SK-N-MC (cell line): ENCODE measurements at regions not wholly inside any gene's neighbourhood (a gene's known extent, or its start where the extent isn't known, plus 50 kb on each side); places are given as distances from the start of the nearest gene placed in this dataset.

Source experiments
- DNase-seq: peaks from one replicate; pipeline ENCODE4 v3.0.0-alpha.2; 2011; ENCODE audit warnings: low read depth, low spot score
- H3K27ac ChIP-seq: fragments of 200-600 bp; sonication (generic); 2 replicates; pipeline ENCODE4 v1.5.1; 2016; ENCODE audit warnings: mixed run types
- H3K36me3 ChIP-seq: fragments of 200-600 bp; sonication (generic); 2 replicates; pipeline ENCODE4 v1.6.1; 2017; ENCODE audit warnings: antibody characterized with exemption, low read length, mixed read lengths; ENCODE audit not compliant: insufficient read depth
- H3K4me3 ChIP-seq: fragments of 200-600 bp; sonication (generic); 2 replicates; pipeline ENCODE4 v1.5.1; 2016
- H3K9ac ChIP-seq: fragments of 200-600 bp; sonication (generic); 2 replicates; pipeline ENCODE4 v1.8.0; 2017; ENCODE audit warnings: mixed run types, mixed read lengths; ENCODE audit not compliant: insufficient read length
- H3K9me3 ChIP-seq: fragments of 200-600 bp; sonication (generic); 2 replicates; pipeline ENCODE4 v1.6.1; 2017; ENCODE audit warnings: low read depth, mild to moderate bottlenecking, antibody characterized with exemption, low read length, moderate library complexity, mixed read lengths
- EZH2 ChIP-seq: fragments of 200-600 bp; sonication (generic); IDR thresholded peaks from one replicate; pipeline ENCODE4 v1.6.1; 2017; ENCODE audit warnings: antibody characterized with exemption
- FOXP2 ChIP-seq: optimal IDR thresholded peaks from 2 replicates; pipeline ENCODE3; 2011; ENCODE audit warnings: mild to moderate bottlenecking, moderate library complexity; ENCODE audit not compliant: insufficient read depth; ENCODE audit errors: extremely low read length, control extremely low read depth
- POLR2AphosphoS5 ChIP-seq: IDR thresholded peaks from 2 replicates; pipeline ENCODE4 v1.6.1; 2012; ENCODE audit warnings: mild to moderate bottlenecking, low read depth, low read length, borderline replicate concordance

DNA sequence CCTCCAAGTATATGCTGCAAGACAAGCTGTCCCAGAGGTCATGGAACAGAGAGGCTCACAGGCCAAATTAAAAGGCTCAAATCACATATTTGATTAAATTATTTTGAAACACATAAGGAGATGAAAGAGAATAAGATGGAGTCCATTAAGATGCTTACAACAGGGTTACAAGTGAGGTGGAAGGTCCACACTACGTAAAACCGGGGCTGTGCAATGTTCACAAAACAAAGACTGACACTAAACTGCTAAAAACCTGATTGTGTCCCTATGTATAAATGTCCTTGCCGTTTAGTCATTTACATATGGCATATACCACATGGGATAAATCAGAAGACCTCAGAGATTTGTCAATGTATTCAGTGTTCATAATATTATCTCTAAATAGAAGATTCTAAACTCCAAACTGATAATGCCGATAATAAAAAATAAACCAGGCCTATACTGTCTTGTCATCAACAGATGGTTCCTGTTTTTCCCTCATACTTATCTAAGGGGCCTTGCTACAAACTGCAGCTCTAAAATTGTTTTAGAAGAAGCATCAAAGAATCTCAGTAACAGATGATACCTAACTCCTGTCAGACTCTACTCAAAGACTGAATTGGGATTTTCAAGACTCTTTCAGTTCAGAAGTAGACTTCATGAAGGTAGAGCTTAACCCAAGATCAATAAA is 51.8 kb upstream of the RIPOR2 start:
- H3K27ac ChIP-seq = no peak overlapping the region
- no peaks in the 10 kb centered on the region for H3K36me3 ChIP-seq
- no peaks in the 10 kb centered on the region; the same call in 1 of the 2 replicates for H3K9me3 ChIP-seq
- no peak for DNase-seq
- no peak overlapping the region for H3K4me3 ChIP-seq
- TF ChIP-seq POLR2AphosphoS5 (no peak), EZH2 (no peak), FOXP2 (no peak)
- no peak overlapping the region for H3K9ac ChIP-seq

DNA sequence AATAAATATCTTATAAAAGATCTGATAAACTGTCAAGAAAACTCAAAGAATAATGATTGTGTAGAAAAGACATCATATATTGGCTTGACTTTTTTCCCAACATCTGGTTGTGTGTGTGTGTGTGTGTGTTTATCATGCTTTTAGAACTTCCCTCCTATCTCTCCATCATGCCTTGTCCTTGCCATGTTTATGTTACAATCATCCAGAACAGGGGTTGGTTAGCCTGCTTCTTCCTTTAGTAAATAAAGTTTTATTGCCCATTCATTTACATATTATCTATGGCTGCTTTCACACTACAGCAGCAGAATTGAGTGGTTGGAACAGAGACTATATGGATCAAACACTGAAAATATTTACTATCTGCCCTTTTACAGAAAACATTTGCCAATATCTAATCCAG is 52.8 kb upstream of the RIPOR2 start:
- H3K36me3 ChIP-seq = no peaks in the 10 kb centered on the region
- no peak for TF ChIP-seq POLR2AphosphoS5
- no peak for TF ChIP-seq FOXP2
- TF ChIP-seq EZH2 = no peak

DNA sequence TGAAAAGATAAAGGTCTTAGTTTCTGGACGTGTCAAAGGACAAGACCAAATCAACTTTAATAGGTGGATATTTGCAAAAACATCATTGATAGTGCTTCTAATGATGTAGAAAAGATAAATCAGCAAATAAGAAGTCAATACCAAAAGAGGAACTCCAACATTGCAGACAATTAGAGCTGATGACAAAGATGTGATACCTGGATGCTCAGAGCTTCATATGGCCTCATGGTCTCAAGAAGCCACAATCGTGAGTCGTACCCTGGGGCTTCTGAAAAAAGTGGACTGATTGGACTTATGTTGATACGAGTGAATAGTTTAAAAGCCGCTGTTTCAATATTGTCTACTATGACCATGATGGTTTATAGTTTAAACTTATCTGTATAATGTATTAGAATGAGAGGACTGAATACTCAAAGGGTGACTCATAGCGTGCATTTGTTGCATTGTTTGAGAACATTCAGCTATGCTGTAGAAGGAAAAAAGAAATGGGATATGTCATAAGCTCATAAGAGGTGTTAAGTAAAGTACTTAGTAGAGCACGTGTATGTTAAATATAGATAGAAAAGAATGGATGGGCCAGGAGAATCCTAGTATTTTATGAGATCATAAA is 54.6 kb upstream of the RIPOR2 start:
- Histone ChIP-seq H3K4me3 (no peak overlapping the region), H3K27ac (no peak overlapping the region), H3K9me3 (no peaks in the 10 kb centered on the region; the same call in 1 of the 2 replicates), H3K36me3 (no peaks in the 10 kb centered on the region), H3K9ac (no peak overlapping the region)
- TF ChIP-seq EZH2 = no peak
- TF ChIP-seq FOXP2 = no peak
- no peak for TF ChIP-seq POLR2AphosphoS5
- DNase-seq = no peak

More for the DNA sequence above, 52.8 kb upstream of the RIPOR2 start:
- no peak overlapping the region for H3K4me3 ChIP-seq
- H3K9me3 ChIP-seq = no peaks in the 10 kb centered on the region; the same call in 1 of the 2 replicates
- no peak overlapping the region for H3K9ac ChIP-seq
- no peak for DNase-seq
- H3K27ac ChIP-seq = no peak overlapping the region

DNA sequence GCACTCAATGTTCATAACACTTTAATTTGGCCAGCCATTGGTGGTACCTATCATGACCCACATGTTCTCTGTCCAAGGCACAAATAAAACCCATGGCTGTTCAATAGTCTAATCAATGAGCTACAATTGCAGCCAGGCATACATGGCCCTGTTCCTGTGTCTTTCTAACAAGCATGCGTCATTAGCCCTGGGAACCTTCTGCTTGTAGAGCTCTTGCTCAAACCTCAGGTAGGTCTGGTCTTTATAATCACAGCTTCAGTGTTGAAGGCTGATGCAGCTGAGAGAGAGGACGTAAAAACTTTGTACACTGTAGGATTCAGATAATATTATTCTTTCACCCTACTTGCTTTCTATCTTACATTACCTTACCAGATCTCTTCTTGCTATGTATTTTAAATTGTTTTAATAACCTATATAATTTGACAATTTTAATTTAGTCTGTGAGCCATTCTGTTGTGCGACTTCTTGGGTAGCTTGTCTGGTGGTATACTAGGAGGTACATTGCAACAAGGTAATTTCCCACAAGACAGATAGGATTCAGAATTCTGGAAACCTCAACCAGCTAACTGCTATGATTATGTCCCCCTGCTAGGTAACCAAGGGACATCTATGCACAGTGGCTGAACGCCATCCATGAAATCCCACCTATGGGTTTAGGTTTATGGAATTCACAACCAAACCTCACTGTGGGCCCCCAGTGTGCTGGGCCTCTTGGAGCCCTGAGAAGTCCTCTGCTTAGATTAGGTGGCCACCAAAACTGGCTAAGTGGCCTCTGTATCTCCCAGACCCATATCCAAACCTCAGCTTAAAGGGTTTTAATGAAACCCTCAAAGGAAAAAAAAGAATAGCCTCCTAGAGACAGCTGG is 55.4 kb upstream of the RIPOR2 start:
- H3K36me3 ChIP-seq = no peaks in the 10 kb centered on the region
- TF ChIP-seq EZH2 = no peak
- TF ChIP-seq POLR2AphosphoS5 = no peak
- no peak for TF ChIP-seq FOXP2
- DNase-seq = no peak
- no peak overlapping the region for H3K4me3 ChIP-seq
- no peak overlapping the region for H3K27ac ChIP-seq
- H3K9me3 ChIP-seq = no peaks in the 10 kb centered on the region; the same call in 1 of the 2 replicates
- no peak overlapping the region for H3K9ac ChIP-seq

DNA sequence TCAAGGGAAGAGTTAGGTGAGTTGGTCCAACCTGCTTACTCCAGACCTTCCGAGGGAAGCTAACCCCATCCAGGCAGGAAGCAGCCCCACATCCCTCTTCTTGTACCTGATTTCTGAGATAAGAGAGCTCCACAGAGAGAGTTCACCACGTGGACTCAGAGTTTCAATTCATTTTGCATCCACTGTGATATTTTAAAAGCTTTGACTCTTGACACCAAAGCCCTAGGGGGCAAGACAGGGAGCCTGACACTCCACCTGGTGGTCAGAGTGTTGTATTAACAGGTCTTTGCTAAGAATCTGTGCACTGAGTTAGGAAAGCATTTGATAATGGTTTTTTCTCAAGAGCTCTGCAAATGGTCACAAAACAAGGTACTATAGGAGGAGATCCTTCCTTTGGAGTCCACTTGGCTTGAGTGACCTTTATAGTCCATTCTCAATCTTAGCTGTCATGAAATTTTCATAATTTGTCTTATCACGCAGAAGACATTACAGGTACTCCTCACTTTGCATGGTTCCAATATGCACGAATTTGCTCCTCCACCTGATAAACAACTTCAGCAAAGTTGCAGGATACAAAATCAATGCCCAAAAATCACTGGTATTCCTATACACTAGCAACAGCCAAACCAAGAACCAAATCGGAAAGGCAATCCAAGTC is 56.2 kb upstream of the RIPOR2 start:
- H3K27ac ChIP-seq = no peak overlapping the region
- no peaks in the 10 kb centered on the region; the same call in 1 of the 2 replicates for H3K9me3 ChIP-seq
- no peak overlapping the region for H3K9ac ChIP-seq
- no peak overlapping the region for H3K4me3 ChIP-seq
- TF ChIP-seq POLR2AphosphoS5 = no peak
- no peak for TF ChIP-seq FOXP2
- TF ChIP-seq EZH2 = no peak
- DNase-seq = no peak
- H3K36me3 ChIP-seq = no peaks in the 10 kb centered on the region

DNA sequence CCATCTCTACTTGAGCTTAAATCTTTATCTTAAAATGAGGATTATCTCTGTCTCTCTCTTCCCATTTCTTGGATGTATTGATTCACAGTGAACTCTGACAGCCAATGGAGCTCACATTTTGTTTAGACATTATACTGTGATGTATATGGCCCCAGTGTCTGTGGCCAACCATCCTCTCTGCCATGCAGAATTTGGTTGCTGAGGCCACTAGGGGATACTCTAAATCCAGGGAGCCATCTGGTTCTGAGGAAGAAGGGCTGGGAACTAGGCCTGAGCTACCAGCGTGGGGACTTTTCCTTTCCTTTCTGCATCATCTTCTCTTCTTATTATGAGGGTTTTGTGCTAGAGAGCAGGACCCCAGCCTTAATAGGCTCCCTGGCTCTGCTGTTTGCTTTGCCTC is 59.1 kb upstream of the RIPOR2 start:
- Histone ChIP-seq H3K9ac (no peak overlapping the region), H3K9me3 (no peaks in the 10 kb centered on the region; the same call in 1 of the 2 replicates), H3K4me3 (no peak overlapping the region), H3K36me3 (no peaks in the 10 kb centered on the region), H3K27ac (no peak overlapping the region)
- no peak for TF ChIP-seq FOXP2
- TF ChIP-seq POLR2AphosphoS5 = no peak
- no peak for TF ChIP-seq EZH2
- DNase-seq = no peak

DNA sequence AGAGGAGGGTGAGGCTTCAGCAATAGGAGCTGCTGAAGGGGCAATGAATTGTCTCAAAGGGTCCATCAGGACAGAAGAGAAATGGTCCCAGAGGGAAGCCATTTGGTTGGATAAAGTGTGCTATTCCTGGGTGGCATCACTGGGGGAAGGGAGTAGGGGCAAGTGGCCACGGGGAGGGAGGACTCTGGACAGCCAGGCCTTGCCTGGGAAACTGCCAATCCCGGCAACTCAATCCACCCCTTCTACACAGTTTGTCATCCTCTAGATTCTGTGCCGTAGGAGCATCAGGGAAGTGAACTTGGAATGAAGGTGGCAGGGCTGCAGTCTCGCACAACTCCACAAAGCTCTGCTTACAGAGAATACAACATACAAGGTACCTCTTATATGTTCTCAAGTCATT is 59.5 kb upstream of the RIPOR2 start:
- H3K4me3 ChIP-seq = no peak overlapping the region
- no peak overlapping the region for H3K27ac ChIP-seq
- DNase-seq = no peak
- TF ChIP-seq POLR2AphosphoS5 (no peak), FOXP2 (no peak), EZH2 (no peak)
- H3K9ac ChIP-seq = no peak overlapping the region
- no peaks in the 10 kb centered on the region for H3K36me3 ChIP-seq
- no peaks in the 10 kb centered on the region; the same call in 1 of the 2 replicates for H3K9me3 ChIP-seq

DNA sequence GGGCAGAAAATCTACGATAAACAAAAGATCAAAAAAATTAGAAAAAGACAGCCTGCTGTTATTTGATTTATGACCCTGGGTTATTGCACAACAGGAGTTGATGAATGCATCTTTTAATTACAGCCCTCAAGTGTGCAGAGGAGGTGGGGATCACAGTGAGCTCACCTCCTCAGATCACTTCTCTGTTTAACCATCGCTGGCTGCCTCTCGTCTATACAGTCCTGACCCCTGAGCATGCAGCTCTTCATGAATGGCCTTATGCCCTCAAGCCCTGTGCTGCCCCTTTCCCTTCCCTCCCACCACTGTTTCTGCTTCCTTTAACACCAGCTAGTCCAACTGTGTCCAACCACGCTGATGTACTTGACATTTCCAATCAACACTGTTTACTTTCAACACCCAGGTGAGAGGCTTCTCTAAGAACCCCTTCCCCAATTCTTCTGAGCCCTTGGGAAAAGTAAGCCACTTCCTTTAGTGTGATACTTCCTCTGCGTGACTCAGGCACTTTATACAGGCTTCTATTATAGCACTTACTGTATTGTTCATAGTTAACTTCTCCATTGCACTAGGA is 60.6 kb upstream of the RIPOR2 start:
- Histone ChIP-seq H3K9me3 (no peaks in the 10 kb centered on the region; the same call in 1 of the 2 replicates), H3K36me3 (no peaks in the 10 kb centered on the region), H3K9ac (no peak overlapping the region), H3K4me3 (no peak overlapping the region), H3K27ac (no peak overlapping the region)
- no peak for DNase-seq
- TF ChIP-seq EZH2 (no peak), POLR2AphosphoS5 (no peak)
